Adrenal gland (tissue), 9 donors: ENCODE measurements at regions not wholly inside any gene's neighbourhood (a gene's known extent, or its start where the extent isn't known, plus 50 kb on each side); places are given as distances from the start of the nearest gene placed in this dataset.

Source experiments
- DNase-seq, 7 donors: peaks; one replicate each; pipeline ENCODE4 v3.0.0-alpha.2; 2019 to 2020
- H3K27ac ChIP-seq, 5 donors: fragments of 200-600 bp; sonication (generic) in 4 of 5; 1 replicate in 3 of 5; 2 replicates in 2 of 5; pipeline versions ENCODE4 v1.5.1 to v1.8.0; 2016 to 2020; ENCODE audit warnings: mild to moderate bottlenecking in 1 of 5
- H3K27me3 ChIP-seq: fragments of 200-600 bp; 2 replicates; pipeline ENCODE4 v1.8.0; 2021
- H3K36me3 ChIP-seq, 2 donors: fragments of 200-600 bp; replicated peaks in 1 of 2; 1 replicate in 1 of 2; 2 replicates in 1 of 2; pipeline versions ENCODE4 v1.5.1 to v1.8.0; 2018 to 2022
- H3K4me1 ChIP-seq, 2 donors: fragments of 200-600 bp; replicated peaks in 1 of 2; 1 replicate in 1 of 2; 2 replicates in 1 of 2; pipeline versions ENCODE4 v1.5.1 to v1.8.0; 2018 to 2021
- H3K4me3 ChIP-seq, 4 donors: fragments of 200-600 bp; sonication (generic) in 3 of 4; one replicate each; pipeline ENCODE4 v1.5.1; 2016 to 2018
- H3K9me3 ChIP-seq, 3 donors: fragments of 200-600 bp; sonication (generic) in 1 of 3; replicated peaks in 1 of 3; 1 replicate in 2 of 3; 2 replicates in 1 of 3; pipeline versions ENCODE4 v1.5.1 to v1.8.0; 2016 to 2021
- CTCF ChIP-seq, 6 experiments: fragments of 450-650 bp in 4 of 6; fragments of 200-600 bp in 2 of 6; sonication (generic) in 1 of 6; IDR thresholded peaks; 1 replicate in 5 of 6; 2 replicates in 1 of 6; pipeline versions ENCODE4 v1.5.1 to v1.8.0; 2016 to 2021; ENCODE audit warnings: antibody characterized with exemption in 6 of 6, mild to moderate bottlenecking in 2 of 6, moderate library complexity in 1 of 6
- POLR2A ChIP-seq, 2 donors: fragments of 450-650 bp; IDR thresholded peaks; one replicate each; pipeline ENCODE4 v1.6.1; 2017; ENCODE audit warnings: antibody characterized with exemption in 2 of 2, mild to moderate bottlenecking in 2 of 2, moderate library complexity in 1 of 2
- WGBS, 4 donors: extraction: QIAGEN DNeasy Blood & Tissue Kit in 2 of 4; methylation state at CpG; one replicate each; pipeline versions ENCODE4 v1.1.5 to v1.1.7; 2013 to 2017; 5-methylcytosine and 5-hydroxymethylcytosine counted together
- intact Hi-C, 2 donors: fragments of 100-400 bp; cut with DNase I; formaldehyde crosslinking; loops; one replicate each; pipeline versions ENCODE4 v1.14.1 to v1.15.0; 2022 to 2023
- donor health status: healthy with polysubstance abuse.
- donor health status: Bipolar disorder and iron deficiency.
- donor health status: DM: yes; HTN: yes; CAD: no.
- donor health status: DM: no; HTN: no; CAD: no.
- donor health status: DM: no; HTN: no; CAD: no.

GRCh38 chr3:99218468-99218867, 317.0 kb upstream of the DCBLD2 start:
- WGBS, 4 donors, result 59 to 88% (median 74%) methylated on average over 1 of the region's 1 CpG

GRCh38 chr3:99212969-99213368, 311.5 kb upstream of the DCBLD2 start:
- no peaks in the 10 kb centered on the region for H3K4me1 ChIP-seq
- no peak overlapping the region for H3K27ac ChIP-seq
- 9 to 26% (median 25%) methylated on average over 1 of the region's 1 CpG for WGBS, 4 donors
- no peak overlapping the region for H3K4me3 ChIP-seq
- no peaks in the 10 kb centered on the region for H3K36me3 ChIP-seq
- TF ChIP-seq POLR2A (IDR thresholded peaks at IDR 0.05), result no peak
- TF ChIP-seq CTCF (IDR thresholded peaks at IDR 0.05), result no peak
- no peaks in the 10 kb centered on the region for H3K27me3 ChIP-seq
- no peak for DNase-seq
- intact Hi-C loops, result no loop called here
- H3K9me3 ChIP-seq, result no peaks in the 10 kb centered on the region

More at GRCh38 chr3:99218468-99218867, 317.0 kb upstream of the DCBLD2 start:
- intact Hi-C loops, result no loop called here
- Histone ChIP-seq H3K36me3 (no peaks in the 10 kb centered on the region), H3K9me3 (peaks cover 0 to 6% (median 0%) of the 10 kb centered on the region in 3 donors), H3K27me3 (no peaks in the 10 kb centered on the region), H3K4me1 (no peaks in the 10 kb centered on the region), H3K27ac (no peak overlapping the region), H3K4me3 (no peak overlapping the region)
- TF ChIP-seq POLR2A (IDR thresholded peaks at IDR 0.05) (no peak), CTCF (IDR thresholded peaks at IDR 0.05) (no peak)
- DNase-seq, result no peak

- 47 to 76% (median 67%) methylated on average over 2 of the region's 2 CpGs for WGBS, 4 donors
- H3K4me3 ChIP-seq, result no peak overlapping the region
- no peak for TF ChIP-seq POLR2A (IDR thresholded peaks at IDR 0.05)
- DNase-seq, result no peak
- intact Hi-C loops, result no loop called here
- H3K27me3 ChIP-seq, result no peaks in the 10 kb centered on the region
- no peaks in the 10 kb centered on the region for H3K36me3 ChIP-seq
- H3K27ac ChIP-seq, result no peak overlapping the region
- H3K9me3 ChIP-seq, result no peaks in the 10 kb centered on the region
- no peaks in the 10 kb centered on the region for H3K4me1 ChIP-seq
Measured at GRCh38 chr3:99211309-99211708, 309.8 kb upstream of the DCBLD2 start.

- intact Hi-C loops, result no loop called here
- Histone ChIP-seq H3K27ac (no peak overlapping the region), H3K4me1 (no peaks in the 10 kb centered on the region), H3K27me3 (no peaks in the 10 kb centered on the region), H3K9me3 (no peaks in the 10 kb centered on the region), H3K4me3 (no peak overlapping the region), H3K36me3 (no peaks in the 10 kb centered on the region)
- 59 to 70% (median 68%) methylated on average over 3 of the region's 3 CpGs for WGBS, 4 donors
- TF ChIP-seq CTCF (IDR thresholded peaks at IDR 0.05) (no peak), POLR2A (IDR thresholded peaks at IDR 0.05) (no peak)
- no peak for DNase-seq
Measured at GRCh38 chr3:99199021-99199420, 297.5 kb upstream of the DCBLD2 start.

- Histone ChIP-seq H3K4me1 (no peaks in the 10 kb centered on the region), H3K36me3 (no peaks in the 10 kb centered on the region), H3K27me3 (no peaks in the 10 kb centered on the region), H3K9me3 (no peaks in the 10 kb centered on the region), H3K4me3 (no peak overlapping the region), H3K27ac (no peak overlapping the region)
- WGBS, 4 donors, result 66 to 91% (median 73%) methylated on average over 3 of the region's 3 CpGs
- no peak for DNase-seq
- no peak for TF ChIP-seq CTCF (IDR thresholded peaks at IDR 0.05)
- TF ChIP-seq POLR2A (IDR thresholded peaks at IDR 0.05), result no peak
- intact Hi-C loops, result no loop called here
Measured at GRCh38 chr3:99191186-99191585, 289.7 kb upstream of the DCBLD2 start.
